H9 (cell line): ENCODE measurements at regions not wholly inside any gene's neighbourhood (a gene's known extent, or its start where the extent isn't known, plus 50 kb on each side); places are given as distances from the start of the nearest gene placed in this dataset.

Source experiments
- DNase-seq: peaks from one replicate; pipeline ENCODE4 v3.0.0-alpha.2; 2017
- H2AFZ ChIP-seq: one replicate; pipeline ENCODE4 v1.6.1; 2013; ENCODE audit warnings: mild to moderate bottlenecking, low read length, control low read depth, moderate library complexity
- H2AK5ac ChIP-seq: 2 replicates; pipeline ENCODE4 v1.6.1; 2013; ENCODE audit warnings: low read length, control low read depth, mixed read lengths; ENCODE audit not compliant: insufficient read length
- H2BK120ac ChIP-seq: one replicate; pipeline ENCODE4 v1.6.1; 2013; ENCODE audit warnings: low read depth, mild to moderate bottlenecking, low read length, control low read depth, inconsistent platforms; ENCODE audit not compliant: poor library complexity, severe bottlenecking
- H2BK12ac ChIP-seq: 2 replicates; pipeline ENCODE4 v1.6.1; 2013; ENCODE audit warnings: low read length, control low read depth, mixed read lengths, low read depth; ENCODE audit not compliant: insufficient read length
- H2BK15ac ChIP-seq: 2 replicates; pipeline ENCODE4 v1.6.1; 2013; ENCODE audit warnings: low read depth, low read length, control low read depth
- H2BK20ac ChIP-seq: one replicate; pipeline ENCODE4 v1.6.1; 2013; ENCODE audit warnings: low read depth, mild to moderate bottlenecking, low read length, control low read depth, inconsistent platforms; ENCODE audit not compliant: poor library complexity, severe bottlenecking
- H2BK5ac ChIP-seq: 2 replicates; pipeline ENCODE4 v1.6.1; 2013; ENCODE audit warnings: low read length, control low read depth, mixed read lengths; ENCODE audit not compliant: insufficient read length
- H3K14ac ChIP-seq: 2 replicates; pipeline ENCODE4 v1.6.1; 2013; ENCODE audit warnings: low read length, control low read depth; ENCODE audit not compliant: insufficient read depth
- H3K18ac ChIP-seq: 2 replicates; pipeline ENCODE4 v1.6.1; 2013; ENCODE audit warnings: low read depth, mild to moderate bottlenecking, mixed read lengths, low read length, control low read depth; ENCODE audit not compliant: insufficient read length
- H3K23ac ChIP-seq: 2 replicates; pipeline ENCODE4 v1.6.1; 2013; ENCODE audit warnings: low read length, control low read depth, mixed read lengths, low read depth; ENCODE audit not compliant: insufficient read length
- H3K23me2 ChIP-seq: 2 replicates; pipeline ENCODE4 v1.6.1; 2013; ENCODE audit warnings: low read depth, mild to moderate bottlenecking, mixed read lengths, low read length, control low read depth; ENCODE audit not compliant: insufficient read length, poor library complexity, severe bottlenecking
- H3K27ac ChIP-seq: 2 replicates; pipeline ENCODE4 v1.5.1; 2013; ENCODE audit warnings: low read length, control low read depth, mixed read lengths, low read depth; ENCODE audit not compliant: insufficient read length
- H3K27me3 ChIP-seq: 2 replicates; pipeline ENCODE4 v1.6.1; 2013; ENCODE audit warnings: low read length, control low read depth, inconsistent platforms; ENCODE audit not compliant: insufficient read depth
- H3K4ac ChIP-seq: 2 replicates; pipeline ENCODE4 v1.6.1; 2013; ENCODE audit warnings: low read depth, mild to moderate bottlenecking, control low read depth, inconsistent platforms, low read length, moderate library complexity
- H3K4me1 ChIP-seq: 2 replicates; pipeline ENCODE4 v1.6.1; 2013; ENCODE audit warnings: low read length, control low read depth, inconsistent platforms; ENCODE audit not compliant: insufficient read depth
- H3K4me2 ChIP-seq: 2 replicates; pipeline ENCODE4 v1.6.1; 2013; ENCODE audit warnings: low read length, control low read depth, mixed read lengths; ENCODE audit not compliant: insufficient read length, insufficient read depth
- H3K56ac ChIP-seq: 2 replicates; pipeline ENCODE4 v1.6.1; 2013; ENCODE audit warnings: low read depth, mild to moderate bottlenecking, mixed read lengths, low read length, control low read depth; ENCODE audit not compliant: insufficient read length
- H3K79me1 ChIP-seq: 2 replicates; pipeline ENCODE4 v1.6.1; 2013; ENCODE audit warnings: low read depth, mild to moderate bottlenecking, moderate library complexity, low read length, control low read depth, inconsistent platforms; ENCODE audit not compliant: insufficient read depth, poor library complexity, severe bottlenecking
- H3K79me2 ChIP-seq: 2 replicates; pipeline ENCODE4 v1.6.1; 2013; ENCODE audit warnings: low read length, control low read depth, inconsistent platforms; ENCODE audit not compliant: insufficient read depth
- H3K9ac ChIP-seq: 2 replicates; pipeline ENCODE4 v1.6.1; 2013; ENCODE audit warnings: low read length, control low read depth, mixed read lengths; ENCODE audit not compliant: insufficient read length; ENCODE audit errors: extremely low read depth
- H3K9me3 ChIP-seq: one replicate; pipeline ENCODE4 v1.6.1; 2013; ENCODE audit warnings: low read depth, low read length, inconsistent platforms; ENCODE audit not compliant: control insufficient read depth
- H3T11ph ChIP-seq: one replicate; pipeline ENCODE4 v1.6.1; 2013; ENCODE audit warnings: mild to moderate bottlenecking, low read length, control low read depth, inconsistent platforms
- H4K20me1 ChIP-seq: one replicate; pipeline ENCODE4 v1.6.1; 2013; ENCODE audit not compliant: control insufficient read depth, insufficient read length, insufficient read depth
- H4K5ac ChIP-seq: 2 replicates; pipeline ENCODE4 v1.6.1; 2013; ENCODE audit warnings: low read depth, mild to moderate bottlenecking, mixed read lengths, low read length, control low read depth; ENCODE audit not compliant: insufficient read length
- H4K8ac ChIP-seq: replicated peaks from 2 replicates; pipeline ENCODE4 v1.6.1; 2013; ENCODE audit warnings: low read length, control low read depth, mixed read lengths, low read depth; ENCODE audit not compliant: insufficient read length
- H4K91ac ChIP-seq: 2 replicates; pipeline ENCODE4 v1.6.1; 2013; ENCODE audit warnings: low read depth, mild to moderate bottlenecking, moderate library complexity, mixed read lengths, low read length, control low read depth; ENCODE audit not compliant: insufficient read length
- H3K27ac Mint-ChIP-seq, 3 experiments: 2 replicates in 2 of 3; 3 replicates in 1 of 3; pipeline ENCODE4 v1.8.0; 2020 to 2021; ENCODE audit warnings: mixed read lengths in 3 of 3, mild to moderate bottlenecking in 1 of 3, moderate library complexity in 1 of 3
- H3K27me3 Mint-ChIP-seq: 2 replicates; pipeline ENCODE4 v1.8.0; 2021; ENCODE audit warnings: low read depth, mild to moderate bottlenecking, moderate library complexity, mixed read lengths
- H3K36me3 Mint-ChIP-seq, 3 experiments: 2 replicates in 2 of 3; 3 replicates in 1 of 3; pipeline ENCODE4 v1.8.0; 2020 to 2021; ENCODE audit warnings: low read depth in 3 of 3, mixed read lengths in 3 of 3; ENCODE audit not compliant: insufficient read depth in 1 of 3
- H3K4me1 Mint-ChIP-seq, 2 experiments: 2 replicates each; pipeline ENCODE4 v1.8.0; 2020; ENCODE audit warnings: mixed read lengths in 2 of 2
- H3K4me3 Mint-ChIP-seq, 2 experiments: 2 replicates in 1 of 2; 3 replicates in 1 of 2; pipeline ENCODE4 v1.8.0; 2020 to 2021; ENCODE audit warnings: mild to moderate bottlenecking in 2 of 2, mixed read lengths in 2 of 2, moderate library complexity in 1 of 2
- H3K9me3 Mint-ChIP-seq, 2 experiments: 2 replicates in 1 of 2; 3 replicates in 1 of 2; pipeline ENCODE4 v1.8.0; 2020; ENCODE audit warnings: mild to moderate bottlenecking in 2 of 2, mixed read lengths in 2 of 2, moderate library complexity in 1 of 2
- CTCF ChIP-seq: fragments of 200-600 bp; sonication (generic); conservative IDR thresholded peaks from 3 replicates; pipeline ENCODE4 v1.8.0; 2021; ENCODE audit warnings: antibody characterized with exemption, mild to moderate bottlenecking
- WGBS: extraction: QIAGEN DNeasy Blood & Tissue Kit; methylation state at CpG from one replicate; pipeline ENCODE4 v1.1.7; 2013; ENCODE audit warnings: missing lambda C conversion rate, low lambda C conversion rate, mixed read lengths; ENCODE audit not compliant: insufficient read length; ENCODE audit errors: extremely low coverage; 5-methylcytosine and 5-hydroxymethylcytosine counted together

GRCh38 chr9:135309763-135310125 is 169.8 kb upstream of the PPP1R26 start:
- no peak overlapping the region for H2AK5ac ChIP-seq
- H3K4me3 Mint-ChIP-seq, result no peak overlapping the region
- no peak overlapping the region for H3K9ac ChIP-seq
- H3K36me3 Mint-ChIP-seq, result peaks cover 5 to 23% (median 11%) of the 10 kb centered on the region in 3 experiments; a peak in 6 of 7 replicates
- H3K27ac Mint-ChIP-seq, result no peak overlapping the region; a peak in 2 of 7 replicates
- no peaks in the 10 kb centered on the region for H3K23me2 ChIP-seq
- H3T11ph ChIP-seq, result no peak overlapping the region
- no peak overlapping the region for H4K8ac ChIP-seq
- H3K9me3 ChIP-seq, result peaks cover 17% of the 10 kb centered on the region
- no peaks in the 10 kb centered on the region for H3K4me1 ChIP-seq
- H2BK15ac ChIP-seq, result no peak overlapping the region
- H2BK20ac ChIP-seq, result no peak overlapping the region
- H3K14ac ChIP-seq, result no peak overlapping the region
- H3K23ac ChIP-seq, result no peak overlapping the region
- no peak overlapping the region for H4K5ac ChIP-seq
- no CpG with 5 or more reads among the region's 11 CpGs for WGBS
- H2BK5ac ChIP-seq, result no peak overlapping the region
- no peak overlapping the region for H3K56ac ChIP-seq
- H4K91ac ChIP-seq, result no peak overlapping the region
- no peak overlapping the region for H2AFZ ChIP-seq
- H3K9me3 Mint-ChIP-seq, result peaks cover 19 to 22% of the 10 kb centered on the region in 2 experiments
- DNase-seq, result no peak
- no peak overlapping the region for H3K4ac ChIP-seq
- no peaks in the 10 kb centered on the region for H3K79me2 ChIP-seq
- no peaks in the 10 kb centered on the region for H4K20me1 ChIP-seq
- peaks cover 2 to 11% of the 10 kb centered on the region in 2 experiments; a peak in 3 of 4 replicates for H3K4me1 Mint-ChIP-seq
- H3K27me3 ChIP-seq, result no peaks in the 10 kb centered on the region
- TF ChIP-seq CTCF, result no peak
- no peaks in the 10 kb centered on the region for H3K79me1 ChIP-seq
- no peak overlapping the region for H3K4me2 ChIP-seq
- H3K27me3 Mint-ChIP-seq, result peaks cover 12% of the 10 kb centered on the region
- H3K27ac ChIP-seq, result no peak overlapping the region
- no peak overlapping the region for H2BK120ac ChIP-seq
- H2BK12ac ChIP-seq, result no peak overlapping the region
- H3K18ac ChIP-seq, result no peak overlapping the region
